ENCODE measurements at regions not wholly inside any gene's neighbourhood (a gene's known extent, or its start where the extent isn't known, plus 50 kb on each side); places are given as distances from the start of the nearest gene placed in this dataset.

DNA sequence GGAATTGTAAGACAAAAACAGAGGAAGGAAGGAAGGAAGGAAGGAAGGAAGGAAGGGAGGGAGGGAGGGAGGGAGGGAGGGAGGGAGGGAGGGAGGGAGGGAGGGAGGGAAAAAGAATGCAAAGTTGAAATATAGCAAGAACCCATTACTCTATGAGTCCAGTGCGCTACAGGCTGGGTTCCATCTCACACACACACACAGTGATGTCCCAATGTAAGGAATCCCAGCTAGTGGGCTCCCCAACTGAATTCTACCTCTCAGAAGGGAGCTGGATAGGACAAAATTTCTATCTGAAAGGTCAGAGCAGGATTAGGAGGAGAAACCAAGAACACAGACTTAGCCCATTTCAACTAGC lies 173.4 kb downstream of the DAD1 start:
- no peak for DNase-seq (ENCODE audit: low read depth)

DNA sequence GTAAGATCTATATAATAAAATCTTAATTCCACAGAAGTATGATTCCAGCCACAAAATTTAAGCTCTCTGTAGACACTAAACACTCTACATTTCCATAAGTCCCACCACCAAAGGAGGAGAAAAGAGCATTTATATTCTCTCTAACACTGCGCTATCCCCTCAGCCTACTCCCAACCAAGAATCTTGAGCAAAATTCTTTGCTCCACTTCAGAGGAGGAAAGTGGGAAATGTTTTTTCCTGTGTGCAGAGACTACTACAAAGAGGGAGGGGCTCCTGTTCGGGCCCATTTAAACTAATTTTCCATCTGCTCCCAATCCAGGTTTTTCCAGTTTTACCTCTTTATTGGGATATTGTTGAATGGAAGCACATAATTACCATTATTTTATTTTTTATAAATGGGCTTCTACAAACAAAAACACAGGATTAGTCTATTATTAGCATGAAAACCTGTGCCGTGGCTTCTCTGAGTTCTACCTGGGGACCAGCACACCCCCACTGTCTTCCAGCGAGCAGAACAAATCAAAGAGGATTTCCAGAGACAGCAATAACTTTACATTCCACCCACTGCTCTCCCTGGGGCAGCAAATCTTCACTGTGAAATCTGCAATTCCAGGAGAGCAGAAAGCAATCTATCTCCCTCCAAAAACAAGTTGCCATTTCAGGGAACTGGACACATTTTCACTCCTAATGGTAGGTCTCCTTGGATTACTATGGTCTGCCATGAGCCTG lies 174.0 kb downstream of the DAD1 start:
- DNase-seq (ENCODE audit: low read depth), result no peak

DNA sequence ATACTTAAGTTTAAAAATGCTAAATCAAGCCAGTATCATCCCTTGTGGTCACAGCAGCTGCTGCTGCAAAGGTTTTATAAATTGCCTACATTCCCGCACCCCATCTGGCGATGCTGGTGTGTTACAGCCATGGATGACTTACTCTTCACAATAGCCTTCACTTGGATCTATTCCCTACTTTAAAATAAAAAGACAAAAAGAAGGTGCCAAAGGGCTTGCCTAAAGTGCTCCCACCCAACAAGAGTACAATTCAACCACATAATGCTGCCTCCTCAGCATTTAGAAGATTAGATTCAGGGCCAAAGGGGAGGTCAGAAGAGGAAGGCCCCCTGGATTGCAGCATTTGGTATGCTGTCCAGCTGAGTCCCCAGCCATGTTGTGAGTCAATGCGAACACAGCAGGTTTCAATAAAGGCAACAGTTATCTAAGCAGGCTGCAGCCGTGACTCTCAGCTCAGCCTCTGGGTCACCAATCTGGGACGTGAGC lies 176.1 kb downstream of the DAD1 start:
- DNase-seq (ENCODE audit: low read depth), result no peak

DNA sequence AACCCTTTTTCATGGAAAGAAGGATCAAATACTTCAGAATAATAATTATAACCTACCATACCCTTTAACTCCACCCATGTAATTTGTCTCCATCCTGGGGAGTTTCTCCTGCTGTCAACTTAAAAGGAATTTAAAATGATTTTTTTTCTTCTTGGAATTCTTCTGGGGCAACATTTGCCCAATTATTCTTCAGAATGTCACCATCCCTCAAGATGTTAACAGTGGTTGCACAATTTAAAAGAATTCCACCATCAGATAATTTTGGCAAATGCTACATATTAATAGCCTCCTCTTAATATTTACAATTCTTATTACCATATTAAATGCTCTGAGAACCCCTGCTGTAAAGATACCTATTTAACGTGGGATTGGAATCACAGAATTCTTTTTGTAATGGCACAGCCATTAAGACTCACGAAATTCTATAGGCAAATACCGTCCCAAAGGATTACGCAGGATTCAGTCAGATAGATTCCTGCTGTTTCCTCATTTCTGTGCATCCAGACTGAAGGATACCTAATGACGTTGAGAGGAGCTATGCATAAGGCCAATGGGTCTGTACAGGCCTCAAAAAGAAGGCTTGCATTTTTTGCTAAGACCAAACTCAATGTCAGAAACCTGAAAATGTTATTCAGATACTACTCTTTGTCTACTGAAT lies 177.5 kb downstream of the DAD1 start:
- DNase-seq (ENCODE audit: low read depth), result no peak

DNA sequence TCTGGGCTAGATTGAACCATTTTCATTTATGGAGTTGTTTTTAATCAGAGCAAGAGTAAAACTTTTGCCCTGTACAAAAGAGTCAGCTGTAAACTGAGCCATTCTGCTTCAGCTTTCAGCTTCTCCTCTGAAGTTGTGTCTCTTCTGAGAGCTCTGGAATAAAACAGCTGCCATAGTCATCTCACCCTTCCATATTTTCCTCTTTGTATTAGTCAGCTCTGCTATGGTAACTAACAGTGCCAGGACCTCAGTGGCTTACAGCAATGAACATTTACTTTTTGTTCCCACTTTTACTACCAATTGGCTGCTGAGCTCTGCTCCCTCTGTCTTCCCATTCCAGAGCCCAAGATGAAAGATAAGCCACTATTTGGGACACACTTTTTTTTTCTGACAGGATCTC lies 178.5 kb downstream of the DAD1 start:
- peak; percentile 34 for DNase-seq (ENCODE audit: low read depth)

DNA sequence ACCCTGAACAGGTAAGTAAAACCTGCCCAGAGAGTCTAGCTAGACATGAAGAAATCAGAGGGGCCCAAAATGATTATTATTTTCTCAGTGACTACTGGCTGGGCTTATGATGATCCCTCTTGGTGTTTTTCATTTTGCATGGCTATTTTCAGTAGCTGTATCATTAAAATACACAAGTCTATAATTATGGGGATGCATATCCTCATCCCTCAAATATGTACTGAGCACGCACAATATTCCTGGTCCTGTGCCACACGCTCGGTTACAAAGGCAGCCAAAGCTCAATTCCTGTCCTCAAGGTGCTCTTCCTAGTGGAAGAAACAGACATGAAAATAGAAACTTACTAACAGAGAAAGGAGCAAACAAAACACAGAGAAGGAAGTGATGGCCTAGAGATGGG lies 180.0 kb downstream of the DAD1 start:
- DNase-seq (ENCODE audit: low read depth), result no peak

DNA sequence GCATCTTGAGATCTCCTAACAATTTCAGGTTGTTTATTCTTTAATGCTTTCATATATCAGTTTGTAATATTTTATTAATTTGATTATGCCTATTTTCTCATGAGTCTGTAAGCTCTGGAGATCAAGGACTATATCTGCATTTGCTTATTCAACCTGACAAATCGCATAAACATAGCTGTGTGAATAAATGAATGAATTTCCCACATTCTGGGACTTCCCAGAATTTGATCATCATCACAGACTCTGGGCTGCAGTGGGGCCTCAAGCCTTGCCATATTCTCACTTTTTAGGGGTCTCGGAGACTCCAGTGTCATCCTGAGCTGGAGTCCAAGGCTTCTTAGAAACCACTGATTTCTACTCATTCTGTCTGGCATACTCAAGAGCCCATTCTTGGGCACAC lies 180.5 kb downstream of the DAD1 start:
- DNase-seq (ENCODE audit: low read depth), result no peak

DNA sequence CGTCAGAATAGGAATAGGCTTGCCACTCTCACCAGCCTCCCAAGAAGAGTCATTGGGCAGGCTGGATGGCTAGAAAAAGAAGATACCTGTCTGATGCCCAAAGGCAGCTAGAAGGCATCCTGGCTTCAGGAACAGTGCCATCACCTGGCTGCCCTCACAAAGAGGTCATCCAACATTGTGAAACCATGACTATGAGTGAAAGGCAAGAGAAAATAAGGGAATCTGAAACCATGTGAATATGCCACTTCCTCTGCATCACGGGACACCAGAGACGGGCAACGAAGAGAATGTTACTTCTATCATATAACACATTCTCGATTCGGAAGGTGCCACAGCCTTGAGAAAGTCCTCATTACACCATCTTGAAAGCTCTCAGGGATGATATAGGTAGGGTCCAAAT lies 182.0 kb downstream of the DAD1 start:
- no peak for DNase-seq (ENCODE audit: low read depth)

DNA sequence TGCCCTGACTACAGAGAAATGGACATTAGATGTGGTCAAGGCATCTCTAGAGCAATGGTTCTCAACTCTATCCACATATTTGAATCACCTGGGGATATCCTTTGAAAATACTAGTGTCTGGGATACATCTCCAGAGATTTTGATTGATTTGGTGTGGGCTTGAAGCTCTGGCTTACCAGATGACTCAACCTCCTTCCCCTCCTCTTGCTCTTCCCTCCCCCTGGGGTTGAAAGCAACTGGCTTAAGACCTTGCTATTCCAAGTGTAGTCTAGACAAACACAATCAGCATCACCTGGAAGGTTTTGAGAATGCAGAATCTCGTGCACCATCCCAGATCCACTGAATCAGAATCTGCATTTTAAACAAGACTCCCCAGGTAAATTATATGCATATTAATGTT lies 183.8 kb downstream of the DAD1 start:
- no peak for DNase-seq (ENCODE audit: low read depth)

DNA sequence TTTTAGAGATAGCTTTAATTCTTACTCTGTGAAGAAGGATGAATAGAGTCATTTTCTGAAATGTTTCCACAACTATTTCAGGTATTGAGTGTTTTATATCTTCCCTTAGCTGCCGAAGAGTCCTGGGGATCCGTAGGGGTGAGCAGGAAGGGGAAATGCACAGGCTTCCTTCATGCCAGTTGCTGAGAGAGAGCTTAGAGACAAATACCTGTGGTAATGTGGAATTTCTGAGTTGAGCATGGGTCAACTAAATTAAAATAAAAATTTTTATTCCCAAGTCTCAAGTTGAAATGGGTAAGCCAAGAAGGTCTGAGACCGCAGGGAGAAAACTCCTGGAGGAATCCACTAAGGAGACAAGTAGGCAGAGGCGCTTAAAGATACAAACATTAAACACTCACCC lies 185.7 kb downstream of the DAD1 start:
- DNase-seq (ENCODE audit: low read depth), result no peak

DNA sequence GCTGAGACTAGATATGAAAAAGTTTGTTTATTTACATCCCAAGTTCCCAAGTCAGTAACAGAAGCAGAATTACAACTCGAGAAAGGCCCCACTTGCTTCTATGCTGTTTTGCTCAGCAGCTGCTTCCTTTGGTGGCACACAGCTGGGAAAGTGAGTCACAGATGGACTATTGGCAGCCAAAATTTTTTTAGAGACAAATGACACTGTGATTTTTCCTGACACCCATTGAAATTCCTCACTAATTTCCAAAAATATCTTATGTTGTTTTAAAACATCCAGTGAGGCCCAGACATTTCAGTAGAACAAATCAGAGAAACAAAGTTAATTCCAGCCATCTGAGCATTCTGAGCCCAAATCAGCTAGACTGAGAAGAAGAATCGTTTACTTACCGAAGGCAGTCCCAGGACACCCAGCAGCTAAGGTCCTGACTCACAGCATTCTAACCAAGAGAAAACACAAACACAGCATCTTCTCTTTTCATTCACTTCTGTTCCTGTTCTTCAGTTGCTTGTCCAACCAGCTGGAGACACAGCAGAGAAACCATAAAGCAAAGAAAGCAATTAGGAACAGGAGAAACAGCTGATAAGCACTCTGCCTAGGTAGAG lies 188.3 kb downstream of the DAD1 start:
- no peak for DNase-seq (ENCODE audit: low read depth)

DNA sequence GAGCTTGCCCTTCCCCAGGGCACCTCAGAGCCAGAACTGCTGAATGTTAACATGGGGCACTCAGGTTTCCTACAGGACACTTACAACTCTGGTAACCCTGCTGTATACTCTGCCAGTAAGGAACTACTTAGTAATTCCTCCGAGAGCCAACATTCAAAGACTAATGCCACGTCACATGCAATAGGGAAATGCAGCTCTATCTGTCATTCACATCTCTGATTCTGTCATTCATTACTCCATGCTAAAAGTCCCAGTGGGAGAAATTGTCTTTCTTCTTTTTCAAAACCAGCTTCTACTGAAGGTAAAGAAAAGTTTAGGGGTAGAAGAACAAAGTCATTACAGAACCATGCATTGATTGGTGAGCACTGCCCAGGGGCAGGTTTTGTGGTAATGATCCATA lies 189.2 kb downstream of the DAD1 start:
- DNase-seq (ENCODE audit: low read depth), result no peak

DNA sequence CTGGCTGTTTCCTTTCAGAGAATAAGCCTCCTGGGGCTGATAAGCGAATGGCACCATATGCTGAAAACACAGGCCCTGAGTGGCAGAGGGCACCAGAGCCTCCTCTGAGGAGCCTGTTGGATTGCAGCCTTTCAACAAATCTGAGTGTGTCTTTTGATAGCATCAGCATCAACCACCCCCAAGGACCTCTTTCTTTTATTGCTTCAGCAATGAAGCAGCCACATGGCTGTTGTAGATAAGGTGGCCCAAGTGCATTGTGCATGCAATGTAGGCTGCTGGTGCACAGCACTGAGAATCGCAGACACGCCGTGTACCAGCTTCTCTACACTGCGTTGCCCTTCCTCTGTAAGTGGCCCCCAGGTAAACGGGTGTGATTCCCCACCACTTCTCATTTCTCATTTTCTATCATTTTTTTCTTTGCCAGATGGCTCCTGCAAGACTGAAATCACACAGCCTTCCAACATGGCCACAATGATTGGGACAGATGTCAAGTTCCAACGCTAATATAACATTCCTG lies 191.7 kb downstream of the DAD1 start:
- DNase-seq (ENCODE audit: low read depth), result no peak

DNA sequence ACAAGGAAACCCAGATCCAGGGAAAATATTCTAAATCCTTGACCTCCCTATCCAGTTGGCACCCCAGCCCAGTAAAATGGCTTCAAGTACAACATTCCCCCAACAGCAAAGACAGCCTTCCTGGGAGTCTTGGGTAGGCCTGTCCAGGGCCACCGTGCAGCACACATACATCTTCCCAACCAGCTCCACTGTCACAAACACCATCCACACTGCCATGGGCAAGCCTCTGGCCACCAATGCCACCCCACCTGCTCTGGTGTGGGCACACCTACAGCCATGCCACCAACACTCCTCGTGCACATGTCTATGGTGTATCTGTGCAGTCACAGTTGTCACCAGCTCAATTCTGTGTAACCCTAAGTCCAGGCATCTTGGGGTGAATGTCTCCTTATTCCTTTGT lies 193.2 kb downstream of the DAD1 start:
- no peak for DNase-seq (ENCODE audit: low read depth)

DNA sequence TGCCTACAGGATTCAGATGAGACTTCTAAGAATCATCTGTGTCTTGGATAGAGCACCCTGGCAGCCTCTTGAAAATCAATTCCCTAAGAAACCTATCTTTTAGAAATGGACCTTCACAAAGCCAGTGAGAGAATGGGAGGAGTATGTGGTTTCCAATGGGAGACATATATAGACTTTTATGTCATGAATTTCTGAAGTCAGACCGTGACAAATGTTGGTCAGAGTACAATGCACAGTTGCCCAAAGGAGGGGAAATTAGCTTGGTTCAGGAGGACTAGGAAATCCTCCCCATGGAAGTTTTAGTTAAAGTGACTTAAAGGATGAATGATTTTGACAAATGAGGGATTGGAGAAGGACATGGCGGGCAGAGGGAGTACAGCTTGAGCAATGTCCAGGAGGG lies 194.4 kb downstream of the DAD1 start:
- DNase-seq (ENCODE audit: low read depth), result no peak

DNA sequence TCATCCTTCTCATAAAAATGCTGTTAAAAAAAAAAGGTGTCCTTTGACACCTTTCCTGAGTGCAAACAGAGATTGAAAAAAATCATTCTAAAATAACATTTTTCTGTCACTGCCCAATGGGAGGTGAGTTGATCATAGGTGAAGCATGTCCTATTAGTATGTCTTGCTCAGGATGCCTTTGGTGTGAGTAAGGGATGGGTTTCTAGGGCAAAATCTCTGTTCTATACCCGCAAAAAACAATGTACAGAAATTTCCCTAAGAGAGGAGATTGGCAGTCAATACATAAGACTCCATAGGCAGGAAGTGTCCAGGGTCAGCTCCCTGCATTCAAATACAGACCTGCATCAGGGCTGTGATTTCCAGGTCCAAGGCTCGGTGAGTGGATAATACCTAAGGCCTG lies 195.2 kb downstream of the DAD1 start:
- no peak for DNase-seq (ENCODE audit: low read depth)

DNA sequence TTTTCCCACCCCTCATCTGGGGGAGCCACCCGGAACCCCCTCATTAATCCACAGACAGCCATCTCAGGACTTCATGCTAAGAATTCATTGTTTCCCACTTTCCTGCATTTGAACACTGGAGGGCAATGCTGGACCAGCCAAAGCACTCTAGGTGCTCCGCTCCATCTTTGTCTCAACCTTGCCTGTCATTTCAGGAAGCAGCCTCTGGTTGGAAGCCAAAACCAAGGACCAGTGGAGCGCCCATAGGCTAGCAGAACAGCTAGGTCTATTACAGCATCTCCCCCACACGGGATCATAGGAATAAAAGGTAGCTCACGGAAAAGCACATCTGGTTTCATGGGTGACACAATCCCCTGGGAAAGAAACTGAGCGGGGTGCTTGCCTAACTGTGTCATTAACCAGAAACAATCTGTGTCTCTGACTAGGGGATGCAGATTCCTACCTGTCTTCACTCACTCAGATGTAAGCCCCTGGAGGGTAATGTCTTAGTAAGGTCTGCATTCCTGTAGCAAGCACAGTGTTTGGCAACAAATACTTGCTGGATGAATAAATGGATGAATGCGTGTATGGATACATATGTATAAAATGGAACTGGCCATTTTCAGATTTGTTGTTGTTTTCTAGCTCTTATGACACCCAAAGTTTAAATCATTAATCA lies 197.0 kb downstream of the DAD1 start:
- no peak for DNase-seq (ENCODE audit: low read depth)

DNA sequence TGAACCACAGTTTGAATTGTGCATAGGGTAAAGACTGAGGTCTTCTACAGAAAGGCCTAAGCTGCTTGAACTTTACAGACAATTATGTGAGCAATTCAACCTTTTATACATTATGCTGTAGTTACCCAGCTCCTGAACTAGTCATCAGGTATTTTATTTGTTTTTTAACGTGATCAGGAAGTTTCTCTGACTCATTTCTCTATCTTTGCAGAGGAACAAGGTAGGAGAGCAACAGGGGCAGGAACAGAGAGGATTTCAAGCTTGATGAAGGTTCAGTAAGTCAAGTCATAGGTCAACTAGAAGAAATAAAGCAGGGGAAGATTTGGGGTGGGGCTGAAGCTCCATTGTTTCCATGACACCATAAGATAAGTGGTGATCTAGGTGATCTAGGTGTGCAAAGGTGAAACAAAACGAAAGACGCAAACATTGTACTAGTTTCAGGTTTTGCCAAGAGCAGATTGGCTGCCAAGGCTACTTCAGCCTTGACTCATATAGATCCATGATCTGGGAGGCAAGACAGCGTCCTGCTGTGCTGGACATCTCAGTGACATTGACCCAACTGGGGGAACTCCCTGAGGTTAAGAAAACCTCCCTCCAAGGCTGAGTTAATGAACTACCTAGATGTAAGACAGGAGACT lies 198.1 kb downstream of the DAD1 start:
- DNase-seq (ENCODE audit: low read depth), result no peak

DNA sequence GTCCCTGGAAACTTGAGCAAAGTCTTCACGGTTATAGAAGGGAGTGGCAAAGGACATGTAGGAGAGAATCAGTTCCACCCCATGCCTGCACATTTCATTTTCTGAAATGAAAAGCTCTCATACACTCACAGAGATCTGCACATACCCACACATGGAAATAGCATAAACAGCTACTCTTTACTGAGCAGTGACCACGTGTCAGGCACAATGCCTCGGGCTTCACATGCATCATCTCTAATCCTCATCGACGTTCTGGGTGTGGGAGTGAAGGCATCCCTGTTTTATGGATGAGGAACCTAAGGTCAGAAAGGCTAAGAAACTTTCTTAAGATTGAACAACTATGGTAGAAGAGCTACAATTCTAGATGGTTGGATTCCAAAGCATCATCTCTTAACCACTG lies 198.8 kb downstream of the DAD1 start:
- DNase-seq (ENCODE audit: low read depth), result no peak

DNA sequence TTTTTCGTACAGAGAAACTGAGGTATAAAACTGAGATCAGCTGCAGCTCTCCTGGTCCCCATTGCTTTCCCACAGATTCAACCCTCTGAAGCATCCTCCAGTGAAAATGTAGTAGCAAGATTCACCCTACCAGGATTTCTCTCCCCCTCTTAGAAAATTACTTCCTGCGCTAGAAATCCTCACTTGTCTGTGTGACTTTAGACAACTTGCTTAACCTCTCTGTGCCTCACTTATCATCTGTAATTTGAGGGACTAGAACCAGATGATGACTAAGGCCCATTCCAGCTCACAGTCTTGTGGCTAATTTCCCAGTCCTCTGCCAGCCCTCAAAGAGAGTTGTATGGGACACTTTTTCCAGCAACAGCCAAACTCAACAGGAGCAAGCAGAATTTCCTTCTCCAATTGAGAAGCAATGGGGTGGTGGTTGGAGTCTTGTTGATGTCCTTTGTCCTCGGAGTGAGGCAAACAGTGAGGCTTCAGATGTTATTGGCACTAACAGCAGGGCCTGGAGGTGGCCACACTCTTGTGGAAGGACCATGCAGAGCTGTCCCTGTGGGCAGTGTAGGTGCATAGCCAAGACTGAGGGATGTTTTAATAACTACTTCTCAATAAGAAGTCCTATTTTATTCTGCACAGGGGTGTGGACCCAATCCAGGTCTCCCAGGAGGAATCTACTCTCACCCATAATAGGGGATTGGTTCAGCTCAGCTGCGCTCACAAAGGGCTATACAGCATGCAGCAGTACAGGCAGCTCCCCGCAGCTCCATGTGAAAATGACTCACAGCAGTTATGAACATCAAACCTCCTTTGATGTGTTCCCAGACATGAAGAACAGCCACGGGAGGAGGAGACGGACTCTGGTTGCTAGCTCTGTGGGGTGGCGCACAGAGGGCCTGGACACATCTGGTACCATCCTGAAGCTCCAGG lies 200.1 kb downstream of the DAD1 start:
- DNase-seq (ENCODE audit: low read depth), result peak; percentile 73

DNA sequence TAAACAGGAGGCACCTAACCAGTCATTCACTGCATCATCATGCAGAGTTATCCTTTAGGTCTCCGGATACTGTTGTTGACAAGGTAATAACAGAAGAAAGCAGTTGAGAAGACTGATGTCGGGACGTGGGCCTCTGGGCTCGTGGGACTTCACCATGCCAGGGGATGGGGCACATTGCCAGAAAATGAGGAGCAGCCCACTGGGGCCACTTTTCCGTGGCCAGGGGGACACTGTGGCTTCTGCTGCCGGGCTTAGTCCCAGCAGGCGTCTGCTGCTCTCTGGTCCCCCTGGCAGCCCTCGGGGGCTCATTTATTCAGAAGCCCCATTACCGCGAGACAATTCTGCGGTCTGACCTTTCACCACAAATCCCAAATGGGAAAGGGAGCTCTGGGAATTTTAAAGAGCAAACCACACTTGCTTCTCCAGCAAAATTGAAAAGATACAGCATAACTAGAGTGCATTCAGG lies 201.2 kb downstream of the DAD1 start:
- no peak for DNase-seq (ENCODE audit: low read depth)
